HG03354 (cell line): ENCODE measurements at regions not wholly inside any gene's neighbourhood (a gene's known extent, or its start where the extent isn't known, plus 50 kb on each side); places are given as distances from the start of the nearest gene placed in this dataset.

Experiments
- ATAC-seq: cut with Tn5 transposase; IDR thresholded peaks from one replicate; pipeline ENCODE4 v1.9.1; 2021; ENCODE audit warnings: mild to moderate bottlenecking; ENCODE audit not compliant: unreplicated experiment, poor library complexity, severe bottlenecking

GRCh38 chr3:164612751-164613150, 465.5 kb downstream of the SI start:
- no peak for ATAC-seq

GRCh38 chr3:164608554-164609276, 469.6 kb downstream of the SI start:
- no peak for ATAC-seq

GRCh38 chr3:164604687-164605086, 473.6 kb downstream of the SI start:
- no peak for ATAC-seq

GRCh38 chr3:164577667-164578210, 500.6 kb downstream of the SI start:
- no peak for ATAC-seq

- ATAC-seq, result no peak
Measured at GRCh38 chr3:164572436-164572835, 505.9 kb downstream of the SI start.

GRCh38 chr3:164550857-164551256, 527.4 kb downstream of the SI start:
- no peak for ATAC-seq

GRCh38 chr3:164539215-164539614, 539.1 kb downstream of the SI start:
- no peak for ATAC-seq

- no peak for ATAC-seq
Measured at GRCh38 chr3:164537485-164537884, 540.8 kb downstream of the SI start.

- no peak for ATAC-seq
Measured at GRCh38 chr3:164533275-164533674, 545.0 kb downstream of the SI start.

- no peak for ATAC-seq
Measured at GRCh38 chr3:164526250-164526649, 552.0 kb downstream of the SI start.

- ATAC-seq, result no peak
Measured at GRCh38 chr3:164524201-164524600, 554.1 kb downstream of the SI start.

- ATAC-seq, result no peak
Measured at GRCh38 chr3:164522073-164522763, 556.1 kb downstream of the SI start.

GRCh38 chr3:164521644-164522043, 556.7 kb downstream of the SI start:
- no peak for ATAC-seq

GRCh38 chr3:164521139-164521538, 557.2 kb downstream of the SI start:
- ATAC-seq, result no peak

- ATAC-seq, result no peak
Measured at GRCh38 chr3:164515256-164515655, 563.0 kb downstream of the SI start.

GRCh38 chr3:164514576-164514975, 563.7 kb downstream of the SI start:
- no peak for ATAC-seq

- ATAC-seq, result no peak
Measured at GRCh38 chr3:164507886-164508285, 570.4 kb downstream of the SI start.

GRCh38 chr3:164498917-164499316, 579.4 kb downstream of the SI start:
- ATAC-seq, result no peak

- ATAC-seq, result no peak
Measured at GRCh38 chr3:164488893-164489292, 589.4 kb downstream of the SI start.

GRCh38 chr3:164486150-164486549, 592.1 kb downstream of the SI start:
- no peak for ATAC-seq

GRCh38 chr3:164479978-164480377, 598.3 kb downstream of the SI start:
- no peak for ATAC-seq
